ENCODE measurements at regions not wholly inside any gene's neighbourhood (a gene's known extent, or its start where the extent isn't known, plus 50 kb on each side); places are given as distances from the start of the nearest gene placed in this dataset.

GRCh38 chr9:108642871-108643270 lies 212.9 kb downstream of the ACTL7B start:
- DNase-seq, result no peak

GRCh38 chr9:108640230-108640629 lies 215.6 kb downstream of the ACTL7B start:
- no peak for DNase-seq

GRCh38 chr9:108639696-108640095 lies 216.1 kb downstream of the ACTL7B start:
- no peak for DNase-seq

GRCh38 chr9:108639091-108639490 lies 216.7 kb downstream of the ACTL7B start:
- no peak for DNase-seq

GRCh38 chr9:108637340-108637739 lies 218.4 kb downstream of the ACTL7B start:
- no peak for DNase-seq

GRCh38 chr9:108636013-108636412 lies 219.8 kb downstream of the ACTL7B start:
- DNase-seq, result no peak

- no peak for DNase-seq
Measured at GRCh38 chr9:108634672-108635462, 220.9 kb downstream of the ACTL7B start.

- DNase-seq, result peak; percentile 86
Measured at GRCh38 chr9:108634204-108634603, 221.6 kb downstream of the ACTL7B start.

- DNase-seq, result no peak
Measured at GRCh38 chr9:108631496-108632285, 224.1 kb downstream of the ACTL7B start.

GRCh38 chr9:108628316-108628715 lies 227.5 kb downstream of the ACTL7B start:
- no peak for DNase-seq

GRCh38 chr9:108626743-108627142 lies 229.0 kb downstream of the ACTL7B start:
- DNase-seq, result no peak

- no peak for DNase-seq
Measured at GRCh38 chr9:108621991-108622855, 233.6 kb downstream of the ACTL7B start.

- DNase-seq, result no peak
Measured at GRCh38 chr9:108620767-108621166, 235.0 kb downstream of the ACTL7B start.

- no peak for DNase-seq
Measured at GRCh38 chr9:108618906-108619550, 236.8 kb downstream of the ACTL7B start.

GRCh38 chr9:108617676-108618075 lies 238.1 kb downstream of the ACTL7B start:
- no peak for DNase-seq

GRCh38 chr9:108615152-108615551 lies 240.6 kb downstream of the ACTL7B start:
- DNase-seq, result no peak

GRCh38 chr9:108612513-108612912 lies 243.3 kb downstream of the ACTL7B start:
- DNase-seq, result no peak

- no peak for DNase-seq
Measured at GRCh38 chr9:108609897-108610253, 245.9 kb downstream of the ACTL7B start.

- DNase-seq, result peak; percentile 30
Measured at GRCh38 chr9:108609227-108609896, 246.4 kb downstream of the ACTL7B start.

GRCh38 chr9:108607607-108608006 lies 248.2 kb downstream of the ACTL7B start:
- DNase-seq, result no peak

GRCh38 chr9:108606401-108606800 lies 249.4 kb downstream of the ACTL7B start:
- DNase-seq, result no peak

GRCh38 chr9:108603141-108603540 lies 252.6 kb downstream of the ACTL7B start:
- DNase-seq, result peak; percentile 34
